GM21367 (cell line): ENCODE measurements at regions not wholly inside any gene's neighbourhood (a gene's known extent, or its start where the extent isn't known, plus 50 kb on each side); places are given as distances from the start of the nearest gene placed in this dataset.
"Not testable (repeated sequence)": the region's sequence is repeated elsewhere in the genome, so short reads cannot be mapped to it uniquely, and the experiment has no call there.

Source experiments
- ATAC-seq: cut with Tn5 transposase; IDR thresholded peaks from one replicate; pipeline ENCODE4 v1.9.1; 2021; ENCODE audit not compliant: unreplicated experiment

DNA sequence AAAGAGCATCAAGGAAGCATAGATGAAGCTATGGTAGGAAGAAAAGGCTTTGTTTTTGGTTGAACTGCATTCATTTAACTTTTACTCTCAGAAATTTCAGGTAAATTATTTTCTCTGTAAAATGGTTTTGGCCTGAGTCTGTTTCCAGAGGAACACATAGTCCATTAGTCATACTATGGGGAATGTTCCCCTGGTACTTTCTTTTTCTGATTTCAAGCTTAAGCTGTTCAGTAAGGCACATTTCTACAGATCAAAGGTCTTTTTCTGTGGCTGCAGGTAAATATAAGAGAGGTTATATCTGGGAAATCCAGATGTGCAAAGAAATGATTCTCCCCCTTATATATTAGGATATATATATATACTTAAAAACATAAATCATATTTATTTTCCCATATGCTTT, 1744.4 kb upstream of the ADGRL3 start:
- no peak for ATAC-seq

DNA sequence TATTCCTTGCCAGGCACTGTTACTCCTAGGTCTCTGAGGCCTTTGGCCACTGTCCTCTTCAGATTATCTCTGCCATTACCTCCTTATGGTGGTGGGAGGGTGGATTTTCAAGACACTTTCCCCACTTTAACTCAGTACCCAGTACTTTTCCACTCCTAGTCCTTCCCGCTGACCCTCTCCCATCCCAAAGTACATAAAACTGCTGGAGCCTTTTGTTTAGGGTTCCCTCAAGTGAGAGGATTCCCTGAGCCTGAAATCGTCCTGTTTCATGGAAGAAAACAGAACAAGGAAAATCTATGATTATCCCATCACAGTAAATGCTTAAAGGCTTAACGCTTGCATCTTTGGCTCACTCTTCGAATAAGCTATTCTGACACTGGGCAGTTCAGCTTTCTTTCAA, 1742.5 kb upstream of the ADGRL3 start:
- ATAC-seq: no peak

DNA sequence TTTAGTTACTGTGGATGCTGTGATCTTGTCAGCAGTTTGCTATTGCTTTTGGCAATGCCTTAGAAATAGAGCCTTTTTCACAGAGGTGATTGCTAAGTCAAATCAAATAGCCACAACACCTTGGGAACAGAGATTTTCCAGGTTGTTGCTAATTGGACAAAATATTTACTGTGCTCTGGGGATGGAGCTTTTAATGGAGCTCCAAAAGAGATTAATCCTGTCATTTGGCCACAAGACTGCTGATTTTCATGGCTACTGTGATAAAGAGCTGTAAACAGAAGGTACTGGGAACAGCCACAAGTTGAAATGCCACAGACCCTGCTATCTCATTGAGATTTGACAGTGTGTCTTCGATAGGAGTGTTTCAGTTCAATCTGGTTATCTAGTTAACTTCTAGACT, 1715.2 kb upstream of the ADGRL3 start:
- no peak for ATAC-seq

DNA sequence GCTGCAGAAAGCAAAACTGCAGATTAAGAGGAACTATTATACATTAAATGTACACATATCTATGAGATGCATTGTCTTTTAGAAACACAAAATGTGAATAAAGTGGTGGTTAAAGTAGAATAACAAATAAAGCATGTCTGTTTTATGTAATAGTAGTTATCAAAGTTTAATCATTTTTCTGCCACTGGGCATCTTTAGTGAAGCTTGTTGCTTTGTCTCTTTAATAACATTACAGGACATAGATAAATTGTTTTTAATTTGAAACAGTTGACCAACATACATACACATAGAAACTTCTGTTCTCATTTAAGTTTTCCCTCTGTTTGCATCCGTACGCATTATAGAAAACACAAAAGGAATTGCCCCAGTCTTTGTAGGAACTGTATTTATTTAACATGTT, 1700.0 kb upstream of the ADGRL3 start:
- ATAC-seq: no peak

DNA sequence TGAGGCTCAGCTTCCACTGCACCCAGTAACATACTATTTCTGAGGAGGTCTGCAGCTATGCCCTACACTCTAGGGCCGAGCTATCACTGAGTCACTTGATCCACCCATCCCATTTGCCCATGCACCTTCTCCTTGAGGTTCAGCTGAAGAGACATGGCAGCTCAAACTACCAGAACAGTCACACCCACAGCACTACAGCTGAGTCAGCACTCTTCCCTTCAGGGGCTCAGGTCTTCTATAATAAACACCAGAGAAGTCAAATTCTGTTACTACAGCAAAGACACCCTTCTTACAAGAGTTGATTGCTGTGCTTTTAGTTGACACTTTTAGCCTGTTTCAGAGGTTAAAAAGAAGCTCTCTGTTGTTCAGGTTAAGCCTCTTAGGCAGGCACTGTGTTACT, 1696.4 kb upstream of the ADGRL3 start:
- no peak for ATAC-seq

DNA sequence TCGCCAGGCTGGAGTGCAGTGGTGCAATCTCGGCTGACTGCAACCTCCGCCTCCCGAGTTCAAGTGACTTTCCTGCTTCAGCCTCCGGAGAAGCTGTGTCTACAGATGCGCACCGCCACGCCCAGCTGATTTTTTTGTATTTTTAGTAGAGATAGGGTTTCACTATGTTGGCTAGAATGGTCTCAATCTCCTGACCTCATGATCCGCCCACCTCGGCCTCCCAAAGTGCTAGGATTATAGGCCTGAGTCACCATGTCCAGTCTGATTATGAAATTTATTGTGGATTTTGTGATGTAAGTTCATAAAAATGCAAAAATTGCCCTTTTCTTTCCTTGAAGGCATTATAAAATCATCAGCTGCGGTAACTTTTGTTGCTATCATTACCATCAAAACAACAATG, 1688.3 kb upstream of the ADGRL3 start:
- not testable (repeated sequence) for ATAC-seq

DNA sequence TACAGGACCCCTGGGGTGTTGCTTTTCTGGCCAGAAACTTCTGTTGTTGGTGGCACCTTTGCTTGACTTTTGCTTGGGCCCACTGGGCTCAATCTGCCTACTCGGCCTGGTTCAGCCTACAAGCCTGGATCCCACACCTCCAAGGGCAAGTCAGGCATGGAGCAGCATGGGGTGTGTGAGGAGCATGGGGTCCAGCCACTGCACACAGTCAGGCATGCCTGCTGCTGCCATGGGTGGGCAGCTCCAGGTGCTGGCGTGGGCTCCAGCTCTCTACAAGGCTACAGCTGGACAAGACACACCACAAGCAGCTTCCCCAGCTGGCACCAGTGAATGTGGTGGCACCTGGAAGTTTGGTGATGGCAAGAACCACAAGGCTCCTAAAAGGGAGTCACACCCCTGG, 1683.1 kb upstream of the ADGRL3 start:
- no peak for ATAC-seq

DNA sequence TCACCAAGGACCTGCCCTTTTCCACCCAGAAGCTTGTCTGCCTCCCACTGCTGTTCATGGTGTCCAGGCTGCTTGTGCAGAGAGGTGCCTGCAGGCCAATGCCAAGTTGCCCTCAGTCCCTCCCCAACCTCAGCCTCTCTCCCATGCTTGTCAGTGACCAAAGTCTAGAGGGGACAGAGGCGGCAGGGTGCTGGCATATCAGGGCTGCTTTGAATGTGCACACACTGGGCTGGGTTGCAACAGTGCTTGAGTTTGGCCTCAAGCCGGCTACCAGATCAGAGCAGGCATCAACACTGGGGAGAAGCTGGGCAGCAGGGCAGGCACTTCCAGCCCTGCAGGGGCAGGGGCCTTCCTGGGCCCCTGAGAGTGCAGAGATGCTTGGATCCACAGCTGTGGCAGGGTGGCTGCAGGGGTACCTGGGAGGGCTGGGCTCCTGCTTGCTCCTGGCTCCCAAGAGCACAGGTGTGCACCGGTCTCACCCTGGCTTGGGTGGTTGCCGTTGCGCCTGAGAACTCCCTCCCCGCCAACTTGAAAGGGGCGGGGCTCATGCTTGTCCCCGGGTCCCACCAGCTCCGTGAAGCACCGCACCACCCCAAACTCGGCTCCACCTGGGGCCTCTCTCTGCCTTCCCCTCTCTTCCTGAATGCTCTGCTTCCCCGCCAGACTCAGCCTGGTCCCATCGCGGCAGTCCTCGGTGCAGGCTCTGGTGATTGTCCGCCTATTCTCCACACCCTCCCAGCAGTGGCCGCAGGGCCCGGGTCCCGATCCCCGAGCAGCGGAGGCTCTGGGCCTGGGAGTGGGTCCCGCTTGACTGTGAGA, 1681.9 kb upstream of the ADGRL3 start:
- ATAC-seq: no peak

DNA sequence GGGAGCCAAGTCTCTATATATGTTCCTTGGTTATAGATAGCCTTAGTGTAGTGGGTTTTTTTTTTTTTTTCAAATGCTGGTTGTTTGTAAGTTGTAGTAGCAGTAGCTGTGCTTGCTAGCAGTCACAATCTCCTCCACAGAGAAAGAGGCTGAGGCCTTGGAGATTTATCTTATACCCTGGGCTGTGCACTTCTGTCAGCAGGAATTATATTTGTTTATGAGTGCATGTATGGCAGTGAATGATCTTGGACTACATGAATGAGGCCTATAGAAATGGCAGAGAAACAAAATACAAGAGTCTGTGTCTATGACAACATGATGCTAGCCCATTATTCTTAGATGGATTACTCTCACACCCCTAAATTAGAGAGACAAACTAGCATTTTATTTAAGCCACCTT, 1674.2 kb upstream of the ADGRL3 start:
- no peak for ATAC-seq

DNA sequence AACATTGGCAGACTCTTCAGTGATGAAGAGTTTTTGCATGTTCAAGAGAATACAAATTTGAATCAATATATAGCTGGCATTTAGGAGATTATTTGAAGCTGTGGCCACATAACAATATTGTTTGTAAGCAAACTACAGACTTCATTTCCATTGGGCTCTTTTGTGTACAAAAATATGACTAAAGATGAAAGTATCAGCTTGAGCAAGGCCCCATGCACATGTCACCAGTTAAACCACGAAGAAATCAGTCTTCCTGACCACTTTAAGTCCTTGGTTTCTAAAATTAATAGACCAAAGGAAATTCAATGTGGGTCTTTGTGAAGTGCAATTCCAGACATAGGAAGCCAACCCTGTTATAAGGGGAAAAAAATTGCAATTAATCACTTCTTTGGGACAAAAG, 1664.6 kb upstream of the ADGRL3 start:
- ATAC-seq: no peak

DNA sequence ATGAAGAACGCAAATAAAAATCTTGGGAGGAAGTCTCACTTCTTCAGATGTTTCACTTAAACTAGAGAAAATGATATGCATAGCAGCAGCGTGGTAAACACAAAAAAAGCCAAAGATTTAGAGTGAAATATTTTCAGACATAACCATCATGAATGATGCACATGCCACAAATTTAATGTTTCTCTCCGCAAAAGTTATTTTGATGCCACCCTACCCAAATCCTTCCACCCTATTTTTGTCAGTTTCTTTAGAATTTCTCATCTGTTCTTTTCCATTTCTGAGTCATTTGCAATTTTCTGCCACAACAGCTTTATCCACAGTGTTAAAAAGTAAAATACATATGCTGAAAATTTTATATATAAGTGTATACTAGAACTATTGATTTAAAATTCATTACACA, 1663.7 kb upstream of the ADGRL3 start:
- ATAC-seq: no peak

DNA sequence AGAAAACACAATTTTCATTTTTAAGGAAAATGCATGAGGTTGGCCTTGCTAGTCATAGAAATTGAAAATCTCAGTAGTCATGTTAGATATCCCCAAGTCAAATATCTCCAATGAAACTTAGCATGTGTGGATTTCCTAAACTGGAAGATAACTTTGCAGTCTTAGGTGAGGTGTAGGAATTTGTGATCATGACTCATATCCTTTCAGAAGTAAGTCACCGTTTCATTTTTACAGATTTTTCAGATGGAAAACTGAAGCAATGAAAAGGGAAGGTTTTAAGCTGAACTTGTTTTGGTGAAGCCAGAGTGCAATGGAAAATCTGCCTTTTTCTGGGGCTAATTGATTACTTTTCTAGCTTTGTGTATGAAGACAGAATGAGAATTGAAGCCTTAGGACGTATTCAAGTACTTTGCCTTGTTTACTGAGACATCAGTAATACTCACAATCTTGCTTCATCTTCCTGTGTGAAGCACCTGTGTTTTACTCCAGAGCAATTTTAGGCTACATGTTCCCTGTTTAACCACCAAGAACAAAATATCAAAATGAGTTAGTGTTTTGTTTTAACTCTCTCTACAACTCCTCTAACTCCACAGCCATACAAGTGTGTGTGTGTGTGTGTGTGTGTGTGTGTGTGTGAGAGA, 1662.8 kb upstream of the ADGRL3 start:
- ATAC-seq: no peak

DNA sequence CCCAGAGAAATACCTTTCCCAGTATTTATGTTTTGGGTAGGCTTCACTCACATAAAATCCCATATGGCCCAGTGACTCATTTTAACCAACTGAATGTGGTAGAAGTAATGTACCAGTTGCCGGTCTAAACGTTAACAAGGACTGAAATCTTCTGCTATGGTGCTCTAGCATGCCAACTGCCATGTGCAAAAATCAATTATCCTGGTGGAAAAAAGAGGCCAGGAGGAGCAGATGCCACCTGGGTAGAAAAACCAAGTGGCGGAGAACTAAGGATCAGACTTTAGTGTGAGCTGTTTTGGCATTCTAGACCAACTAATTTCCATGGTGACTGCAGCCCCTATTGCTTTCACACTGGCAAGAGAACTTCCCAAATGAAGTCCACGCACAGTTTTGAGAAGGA, 1660.7 kb upstream of the ADGRL3 start:
- no peak for ATAC-seq

DNA sequence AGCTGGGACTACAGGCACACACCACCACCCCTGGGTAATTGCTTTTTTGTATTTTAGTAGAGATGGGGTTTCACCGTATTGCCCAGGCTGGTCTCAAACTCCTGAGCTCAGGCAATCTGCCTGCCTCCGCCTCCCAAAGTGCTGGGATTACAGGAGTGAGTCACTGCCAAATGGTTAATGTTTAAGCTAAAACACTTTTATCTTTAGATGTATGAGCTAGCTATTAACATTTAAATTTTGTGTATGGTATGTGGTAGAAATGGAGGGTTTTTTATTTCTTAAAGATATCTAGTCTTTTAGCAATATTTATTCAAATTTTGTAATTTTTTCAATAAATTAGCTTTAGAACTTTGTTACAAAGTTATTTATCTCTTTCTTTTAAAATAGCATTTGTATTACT, 1659.8 kb upstream of the ADGRL3 start:
- ATAC-seq: no peak

DNA sequence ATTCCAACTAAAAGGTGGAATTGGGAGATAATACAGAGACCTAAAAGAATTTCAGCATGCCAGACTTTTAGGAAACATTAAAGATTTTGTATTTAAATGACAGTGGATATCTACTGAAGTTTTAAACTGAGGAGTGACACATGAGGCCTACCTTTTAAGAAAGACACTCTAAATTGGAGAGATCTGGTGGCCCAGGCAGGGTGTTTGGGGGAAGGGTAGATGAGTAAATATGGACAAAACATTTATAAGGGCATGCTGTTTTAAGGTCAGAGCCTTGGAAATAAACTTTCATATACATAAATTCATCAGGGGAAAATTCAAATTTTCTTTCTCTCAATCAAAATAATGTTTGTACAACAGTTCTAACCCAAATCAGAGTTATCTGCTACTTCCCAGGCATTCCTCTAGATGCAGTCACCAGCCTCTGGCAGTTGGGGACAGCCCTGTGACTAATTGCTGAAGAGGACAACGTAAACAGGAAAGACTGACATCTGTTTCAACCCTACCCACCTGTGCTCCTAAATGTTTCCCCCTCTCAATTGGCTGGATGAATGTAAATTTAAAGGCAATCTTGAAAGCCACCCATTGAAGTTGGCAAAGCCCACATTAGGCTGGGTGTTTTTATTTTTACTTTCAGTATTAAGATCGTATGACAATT, 1646.9 kb upstream of the ADGRL3 start:
- ATAC-seq: no peak

DNA sequence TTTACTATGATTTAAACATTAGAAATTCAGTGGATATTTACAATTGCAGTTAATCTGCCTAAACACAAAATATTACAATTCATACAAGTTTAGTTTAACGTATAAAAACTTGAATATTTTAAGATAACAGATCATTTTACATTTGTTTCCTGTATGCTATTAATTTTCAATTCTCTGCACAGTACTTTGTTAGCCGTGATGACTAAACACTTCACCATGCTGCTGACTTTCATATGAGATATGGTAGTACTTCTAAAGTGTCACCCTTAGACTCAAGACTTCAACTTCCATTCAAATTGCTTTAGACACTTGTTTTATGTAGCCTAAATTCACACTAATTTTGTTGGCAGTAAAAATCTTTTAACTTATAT, 1646.4 kb upstream of the ADGRL3 start:
- no peak for ATAC-seq

DNA sequence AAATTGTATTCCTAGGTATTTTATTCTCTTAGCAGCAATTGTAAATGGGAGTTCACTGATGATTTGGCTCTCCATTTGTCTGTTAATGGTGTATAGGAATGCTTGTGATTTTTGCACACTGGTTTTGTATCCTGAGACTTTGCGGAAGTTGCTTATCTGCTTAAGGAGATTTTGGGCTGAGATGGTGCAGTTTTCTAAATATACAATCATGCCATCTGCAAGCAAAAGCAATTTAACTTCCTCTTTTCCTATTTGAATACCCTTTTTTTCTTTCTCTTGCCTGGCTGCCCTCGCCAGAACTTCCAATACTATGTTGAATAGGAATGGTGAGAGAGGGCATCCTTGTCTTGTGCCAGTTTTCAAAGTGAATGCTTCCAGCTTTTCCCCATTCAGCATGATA, 1643.9 kb upstream of the ADGRL3 start:
- not testable (repeated sequence) for ATAC-seq

DNA sequence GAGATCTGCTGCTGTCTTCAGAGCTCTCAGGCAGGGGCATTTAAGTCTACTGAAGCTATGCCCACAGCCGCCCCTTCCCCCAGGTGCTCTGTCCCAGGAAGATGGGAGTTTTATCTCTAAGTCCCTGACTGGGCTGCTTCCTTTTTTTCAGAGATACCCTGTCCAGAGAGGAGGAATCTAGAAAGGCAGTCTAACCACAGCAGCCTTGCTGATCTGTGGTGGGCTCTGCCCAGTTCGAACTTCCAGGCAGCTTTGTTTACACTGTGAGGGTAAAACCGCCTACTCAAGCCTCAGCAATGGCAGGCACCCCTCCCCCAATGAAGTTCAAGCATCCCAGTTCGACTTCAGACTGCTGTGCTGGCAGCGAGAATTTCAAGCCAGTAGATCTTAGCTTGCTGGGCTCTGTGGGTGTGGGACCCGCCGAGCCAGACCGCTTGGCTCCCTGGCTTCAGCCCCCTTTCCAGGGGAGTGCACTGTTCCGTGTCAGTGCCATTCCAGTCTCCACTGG, 1639.9 kb upstream of the ADGRL3 start:
- not testable (repeated sequence) for ATAC-seq

DNA sequence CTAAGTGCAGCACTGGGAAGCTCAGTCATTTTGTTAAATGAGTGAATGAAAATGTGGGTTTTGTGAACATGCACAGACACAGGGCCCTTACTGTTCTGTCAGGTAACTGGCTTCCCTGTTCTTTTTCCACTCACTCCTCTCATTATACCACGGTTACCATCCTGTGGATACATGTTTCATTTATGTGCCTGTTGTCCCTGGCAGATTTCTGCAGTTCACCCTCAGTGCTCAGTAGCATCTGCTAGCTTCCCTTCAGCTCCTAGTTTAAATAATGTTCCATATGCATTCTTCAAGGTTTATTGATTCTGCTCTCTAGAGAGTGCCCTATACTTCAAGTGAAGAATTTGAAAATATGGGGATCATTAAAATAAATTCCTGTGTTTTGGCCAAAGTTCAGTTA, 1634.3 kb upstream of the ADGRL3 start:
- no peak for ATAC-seq

DNA sequence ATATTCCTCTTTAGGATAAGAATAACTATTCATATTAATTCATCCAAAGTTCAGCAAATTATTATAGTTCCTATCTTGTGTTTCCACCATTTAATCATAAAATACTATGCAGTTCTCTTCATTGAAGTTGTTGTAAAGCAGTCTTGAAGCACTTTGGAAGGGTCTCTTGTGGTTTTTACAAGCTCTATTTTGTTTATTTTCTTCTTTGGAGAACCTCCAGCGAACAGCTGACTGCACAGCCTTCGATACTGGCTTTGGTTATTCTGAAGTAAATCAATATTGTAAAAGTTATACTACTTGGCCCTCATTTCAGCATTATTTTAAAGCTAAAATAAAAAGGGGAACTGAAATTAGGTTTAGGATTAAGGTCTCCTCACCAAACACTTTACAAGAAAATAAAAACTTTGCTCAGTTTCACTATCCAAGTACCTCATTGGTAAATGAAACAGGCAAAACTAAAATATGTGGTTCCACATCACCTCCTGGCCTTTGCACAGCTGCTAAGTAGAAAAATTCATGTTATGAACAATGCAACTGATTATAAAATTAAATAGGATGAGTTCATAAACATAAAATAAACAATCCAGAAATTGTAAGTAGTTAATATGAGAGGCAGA, 1629.2 kb upstream of the ADGRL3 start:
- ATAC-seq: no peak

DNA sequence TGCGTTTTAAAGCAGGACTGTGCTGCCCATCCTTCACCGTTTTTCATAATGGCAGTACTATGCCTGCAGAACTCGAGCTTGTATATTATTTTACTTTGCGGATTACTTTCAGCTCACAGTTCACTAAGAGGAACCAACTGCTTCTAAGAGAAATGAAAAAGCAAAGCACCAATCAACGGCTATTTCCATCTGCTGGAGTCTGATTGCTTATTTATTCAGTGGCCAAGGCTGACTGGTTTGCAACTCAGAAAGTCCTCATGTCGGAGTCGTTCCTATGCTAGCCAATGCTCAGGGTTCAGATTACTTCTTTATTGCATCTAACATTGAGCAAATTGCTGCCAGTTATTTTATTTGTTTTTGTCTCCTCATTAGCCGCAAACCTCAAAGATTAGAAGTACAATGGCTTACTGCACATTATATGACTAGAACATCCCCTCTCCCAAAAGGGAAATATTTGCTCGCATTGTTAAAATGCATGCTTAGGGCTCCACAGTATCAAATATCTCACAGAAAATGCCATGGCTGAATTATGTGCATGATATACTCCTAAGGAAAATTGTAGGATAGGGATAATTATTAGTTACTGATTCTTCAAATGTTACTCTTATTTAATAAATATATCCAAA, 1628.2 kb upstream of the ADGRL3 start:
- ATAC-seq: no peak
